ENCODE measurements at regions not wholly inside any gene's neighbourhood (a gene's known extent, or its start where the extent isn't known, plus 50 kb on each side); places are given as distances from the start of the nearest gene placed in this dataset.

- TF ChIP-seq, protein P1, sequence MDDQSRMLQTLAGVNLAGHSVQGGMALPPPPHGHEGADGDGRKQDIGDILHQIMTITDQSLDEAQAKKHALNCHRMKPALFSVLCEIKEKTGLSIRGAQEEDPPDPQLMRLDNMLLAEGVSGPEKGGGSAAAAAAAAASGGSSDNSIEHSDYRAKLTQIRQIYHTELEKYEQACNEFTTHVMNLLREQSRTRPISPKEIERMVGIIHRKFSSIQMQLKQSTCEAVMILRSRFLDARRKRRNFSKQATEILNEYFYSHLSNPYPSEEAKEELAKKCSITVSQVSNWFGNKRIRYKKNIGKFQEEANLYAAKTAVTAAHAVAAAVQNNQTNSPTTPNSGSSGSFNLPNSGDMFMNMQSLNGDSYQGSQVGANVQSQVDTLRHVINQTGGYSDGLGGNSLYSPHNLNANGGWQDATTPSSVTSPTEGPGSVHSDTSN (IDR thresholded peaks at IDR 0.05): no peak
- TF ChIP-seq, protein P2, sequence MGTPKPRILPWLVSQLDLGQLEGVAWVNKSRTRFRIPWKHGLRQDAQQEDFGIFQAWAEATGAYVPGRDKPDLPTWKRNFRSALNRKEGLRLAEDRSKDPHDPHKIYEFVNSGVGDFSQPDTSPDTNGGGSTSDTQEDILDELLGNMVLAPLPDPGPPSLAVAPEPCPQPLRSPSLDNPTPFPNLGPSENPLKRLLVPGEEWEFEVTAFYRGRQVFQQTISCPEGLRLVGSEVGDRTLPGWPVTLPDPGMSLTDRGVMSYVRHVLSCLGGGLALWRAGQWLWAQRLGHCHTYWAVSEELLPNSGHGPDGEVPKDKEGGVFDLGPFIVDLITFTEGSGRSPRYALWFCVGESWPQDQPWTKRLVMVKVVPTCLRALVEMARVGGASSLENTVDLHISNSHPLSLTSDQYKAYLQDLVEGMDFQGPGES (IDR thresholded peaks at IDR 0.05; ENCODE audit: low read depth, low read length): no peak
- TF ChIP-seq NFIC (IDR thresholded peaks at IDR 0.05; ENCODE audit: borderline replicate concordance) (no peak), RXRA (IDR thresholded peaks at IDR 0.05; ENCODE audit: borderline replicate concordance, low read depth) (no peak), MEF2A (IDR thresholded peaks at IDR 0.05; ENCODE audit: borderline replicate concordance, low read depth) (no peak), FOXM1 (IDR thresholded peaks at IDR 0.05; ENCODE audit: low read depth) (no peak), TAF1 (IDR thresholded peaks at IDR 0.05; ENCODE audit: borderline replicate concordance, low read depth, low read length) (no peak)
- TF ChIP-seq, protein P3, sequence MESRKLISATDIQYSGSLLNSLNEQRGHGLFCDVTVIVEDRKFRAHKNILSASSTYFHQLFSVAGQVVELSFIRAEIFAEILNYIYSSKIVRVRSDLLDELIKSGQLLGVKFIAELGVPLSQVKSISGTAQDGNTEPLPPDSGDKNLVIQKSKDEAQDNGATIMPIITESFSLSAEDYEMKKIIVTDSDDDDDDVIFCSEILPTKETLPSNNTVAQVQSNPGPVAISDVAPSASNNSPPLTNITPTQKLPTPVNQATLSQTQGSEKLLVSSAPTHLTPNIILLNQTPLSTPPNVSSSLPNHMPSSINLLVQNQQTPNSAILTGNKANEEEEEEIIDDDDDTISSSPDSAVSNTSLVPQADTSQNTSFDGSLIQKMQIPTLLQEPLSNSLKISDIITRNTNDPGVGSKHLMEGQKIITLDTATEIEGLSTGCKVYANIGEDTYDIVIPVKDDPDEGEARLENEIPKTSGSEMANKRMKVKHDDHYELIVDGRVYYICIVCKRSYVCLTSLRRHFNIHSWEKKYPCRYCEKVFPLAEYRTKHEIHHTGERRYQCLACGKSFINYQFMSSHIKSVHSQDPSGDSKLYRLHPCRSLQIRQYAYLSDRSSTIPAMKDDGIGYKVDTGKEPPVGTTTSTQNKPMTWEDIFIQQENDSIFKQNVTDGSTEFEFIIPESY (IDR thresholded peaks at IDR 0.05; ENCODE audit: borderline replicate concordance, low read depth): no peak
These were observed 351.6 kb downstream of the PIK3C3 start (continued) for GRCh38 chr18:42306594-42306980.

DNA sequence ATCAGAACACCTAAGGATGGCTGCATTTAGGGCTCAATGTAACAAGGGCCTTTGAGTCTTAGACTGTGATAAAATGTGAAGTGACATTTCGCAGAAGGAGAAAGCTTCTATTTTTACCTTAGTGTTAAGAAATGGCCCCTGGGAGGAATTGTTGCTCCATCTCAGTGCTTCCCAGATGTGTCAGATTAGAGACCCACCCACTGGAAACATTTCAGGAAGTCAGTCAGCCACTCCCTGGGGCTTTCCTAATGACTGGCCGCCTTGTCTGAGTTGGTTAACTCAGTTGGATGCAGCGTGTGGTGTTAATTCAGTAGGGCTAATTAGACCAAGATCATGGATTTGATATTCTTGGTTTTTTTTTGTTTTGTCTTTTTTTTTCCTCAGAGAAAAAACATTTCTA is 355.9 kb downstream of the PIK3C3 start:
- H3K36me3 ChIP-seq (replicated peaks in 1 of 2; ENCODE audit: control insufficient read depth in 1 of 2, insufficient read depth in 2 of 2, low read length in 1 of 2): no peaks in the 10 kb centered on the region
- H4K20me1 ChIP-seq (ENCODE audit: insufficient read depth): no peaks in the 10 kb centered on the region
- H3K4me3 ChIP-seq (ENCODE audit: low read depth in 2 of 2, low read length in 1 of 2): no peak overlapping the region
- H3K79me2 ChIP-seq (ENCODE audit: insufficient read depth): no peaks in the 10 kb centered on the region
- TF ChIP-seq RCOR1 (IDR thresholded peaks at IDR 0.05; ENCODE audit: low read length) (no peak), TCF12 (IDR thresholded peaks at IDR 0.05) (no peak), GATA2 (CRISPR knock-in tag; IDR thresholded peaks at IDR 0.05) (no peak), YY1 (IDR thresholded peaks at IDR 0.05; ENCODE audit: low read depth) (no peak), USF1 (IDR thresholded peaks at IDR 0.05; ENCODE audit: borderline replicate concordance, low read depth) (no peak), TAF1 (IDR thresholded peaks at IDR 0.05; ENCODE audit: borderline replicate concordance, low read depth, low read length) (no peak), SMC3 (IDR thresholded peaks at IDR 0.05; ENCODE audit: low read depth, low read length) (no peak), MEF2A (IDR thresholded peaks at IDR 0.05; ENCODE audit: borderline replicate concordance, low read depth) (no peak)
- TF ChIP-seq, protein P4, sequence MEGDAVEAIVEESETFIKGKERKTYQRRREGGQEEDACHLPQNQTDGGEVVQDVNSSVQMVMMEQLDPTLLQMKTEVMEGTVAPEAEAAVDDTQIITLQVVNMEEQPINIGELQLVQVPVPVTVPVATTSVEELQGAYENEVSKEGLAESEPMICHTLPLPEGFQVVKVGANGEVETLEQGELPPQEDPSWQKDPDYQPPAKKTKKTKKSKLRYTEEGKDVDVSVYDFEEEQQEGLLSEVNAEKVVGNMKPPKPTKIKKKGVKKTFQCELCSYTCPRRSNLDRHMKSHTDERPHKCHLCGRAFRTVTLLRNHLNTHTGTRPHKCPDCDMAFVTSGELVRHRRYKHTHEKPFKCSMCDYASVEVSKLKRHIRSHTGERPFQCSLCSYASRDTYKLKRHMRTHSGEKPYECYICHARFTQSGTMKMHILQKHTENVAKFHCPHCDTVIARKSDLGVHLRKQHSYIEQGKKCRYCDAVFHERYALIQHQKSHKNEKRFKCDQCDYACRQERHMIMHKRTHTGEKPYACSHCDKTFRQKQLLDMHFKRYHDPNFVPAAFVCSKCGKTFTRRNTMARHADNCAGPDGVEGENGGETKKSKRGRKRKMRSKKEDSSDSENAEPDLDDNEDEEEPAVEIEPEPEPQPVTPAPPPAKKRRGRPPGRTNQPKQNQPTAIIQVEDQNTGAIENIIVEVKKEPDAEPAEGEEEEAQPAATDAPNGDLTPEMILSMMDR (IDR thresholded peaks at IDR 0.05): no peak
- DNase-seq: no peak
- H3K9ac ChIP-seq: no peak overlapping the region
- H2AFZ ChIP-seq (ENCODE audit: low read depth): no peak overlapping the region
- no peak overlapping the region for H3K4me2 ChIP-seq
- ChIA-PET POLR2A (no interaction called here), CTCF (interaction anchor here (3.9 kb wide), 1 partner anchor 12 kb away, joined by 25 read pairs; no protein-coding TSS in a partner anchor)
- H3K9me3 ChIP-seq: no peaks in the 10 kb centered on the region
- H3F3A ChIP-seq (replicated peaks; ENCODE audit: insufficient read depth): no peaks in the 10 kb centered on the region
- 52% methylated on average over 3 of the region's 3 CpGs for WGBS (ENCODE audit: low lambda C conversion rate)
- no peaks in the 10 kb centered on the region for H3K27me3 ChIP-seq (ENCODE audit: insufficient read depth)
- peaks cover 0 to 2% of the 10 kb centered on the region in 2 experiments; a peak in 1 of 4 replicates for H3K4me1 ChIP-seq (ENCODE audit: control insufficient read depth in 1 of 2, insufficient read depth in 2 of 2, low read depth in 1 of 2, low read length in 1 of 2)
- H3K9me2 ChIP-seq: no peaks in the 10 kb centered on the region
- H3K27ac ChIP-seq (ENCODE audit: low read depth in 2 of 2, low read length in 1 of 2): no peak overlapping the region
